ENCODE measurements at regions not wholly inside any gene's neighbourhood (a gene's known extent, or its start where the extent isn't known, plus 50 kb on each side); places are given as distances from the start of the nearest gene placed in this dataset.

GRCh38 chr16:73434621-73435020 lies 386.7 kb upstream of the ZFHX3 start:
- H3K4me3 ChIP-seq (ENCODE audit: severe bottlenecking), result no peak overlapping the region
- DNase-seq (ENCODE audit: low spot score) (no peak), ATAC-seq (ENCODE audit: low read depth) (no peak)
- H3K9me3 ChIP-seq (ENCODE audit: severe bottlenecking), result peaks cover 2% of the 10 kb centered on the region
- H3K27ac ChIP-seq (ENCODE audit: poor library complexity, severe bottlenecking), result no peak overlapping the region
- H3K27me3 ChIP-seq (ENCODE audit: insufficient read depth, poor library complexity, severe bottlenecking), result peaks cover 29% of the 10 kb centered on the region
- TF ChIP-seq, protein P1, sequence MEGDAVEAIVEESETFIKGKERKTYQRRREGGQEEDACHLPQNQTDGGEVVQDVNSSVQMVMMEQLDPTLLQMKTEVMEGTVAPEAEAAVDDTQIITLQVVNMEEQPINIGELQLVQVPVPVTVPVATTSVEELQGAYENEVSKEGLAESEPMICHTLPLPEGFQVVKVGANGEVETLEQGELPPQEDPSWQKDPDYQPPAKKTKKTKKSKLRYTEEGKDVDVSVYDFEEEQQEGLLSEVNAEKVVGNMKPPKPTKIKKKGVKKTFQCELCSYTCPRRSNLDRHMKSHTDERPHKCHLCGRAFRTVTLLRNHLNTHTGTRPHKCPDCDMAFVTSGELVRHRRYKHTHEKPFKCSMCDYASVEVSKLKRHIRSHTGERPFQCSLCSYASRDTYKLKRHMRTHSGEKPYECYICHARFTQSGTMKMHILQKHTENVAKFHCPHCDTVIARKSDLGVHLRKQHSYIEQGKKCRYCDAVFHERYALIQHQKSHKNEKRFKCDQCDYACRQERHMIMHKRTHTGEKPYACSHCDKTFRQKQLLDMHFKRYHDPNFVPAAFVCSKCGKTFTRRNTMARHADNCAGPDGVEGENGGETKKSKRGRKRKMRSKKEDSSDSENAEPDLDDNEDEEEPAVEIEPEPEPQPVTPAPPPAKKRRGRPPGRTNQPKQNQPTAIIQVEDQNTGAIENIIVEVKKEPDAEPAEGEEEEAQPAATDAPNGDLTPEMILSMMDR (IDR thresholded peaks at IDR 0.05; ENCODE audit: poor library complexity, severe bottlenecking), result no peak
- H3K4me1 ChIP-seq (ENCODE audit: insufficient read depth, poor library complexity, severe bottlenecking), result no peaks in the 10 kb centered on the region
- H3K36me3 ChIP-seq (ENCODE audit: low read depth), result no peaks in the 10 kb centered on the region

- Histone ChIP-seq H3K36me3 (ENCODE audit: low read depth) (no peaks in the 10 kb centered on the region), H3K4me3 (ENCODE audit: severe bottlenecking) (no peak overlapping the region), H3K27me3 (ENCODE audit: insufficient read depth, poor library complexity, severe bottlenecking) (peaks cover 21% of the 10 kb centered on the region), H3K27ac (ENCODE audit: poor library complexity, severe bottlenecking) (no peak overlapping the region), H3K4me1 (ENCODE audit: insufficient read depth, poor library complexity, severe bottlenecking) (no peaks in the 10 kb centered on the region), H3K9me3 (ENCODE audit: severe bottlenecking) (peaks cover 2% of the 10 kb centered on the region)
- ATAC-seq (ENCODE audit: low read depth), result no peak
- TF ChIP-seq, protein P1 (IDR thresholded peaks at IDR 0.05; ENCODE audit: poor library complexity, severe bottlenecking), result no peak
- DNase-seq (ENCODE audit: low spot score), result no peak
Observed at GRCh38 chr16:73433731-73434307, 385.9 kb upstream of the ZFHX3 start.

DNA sequence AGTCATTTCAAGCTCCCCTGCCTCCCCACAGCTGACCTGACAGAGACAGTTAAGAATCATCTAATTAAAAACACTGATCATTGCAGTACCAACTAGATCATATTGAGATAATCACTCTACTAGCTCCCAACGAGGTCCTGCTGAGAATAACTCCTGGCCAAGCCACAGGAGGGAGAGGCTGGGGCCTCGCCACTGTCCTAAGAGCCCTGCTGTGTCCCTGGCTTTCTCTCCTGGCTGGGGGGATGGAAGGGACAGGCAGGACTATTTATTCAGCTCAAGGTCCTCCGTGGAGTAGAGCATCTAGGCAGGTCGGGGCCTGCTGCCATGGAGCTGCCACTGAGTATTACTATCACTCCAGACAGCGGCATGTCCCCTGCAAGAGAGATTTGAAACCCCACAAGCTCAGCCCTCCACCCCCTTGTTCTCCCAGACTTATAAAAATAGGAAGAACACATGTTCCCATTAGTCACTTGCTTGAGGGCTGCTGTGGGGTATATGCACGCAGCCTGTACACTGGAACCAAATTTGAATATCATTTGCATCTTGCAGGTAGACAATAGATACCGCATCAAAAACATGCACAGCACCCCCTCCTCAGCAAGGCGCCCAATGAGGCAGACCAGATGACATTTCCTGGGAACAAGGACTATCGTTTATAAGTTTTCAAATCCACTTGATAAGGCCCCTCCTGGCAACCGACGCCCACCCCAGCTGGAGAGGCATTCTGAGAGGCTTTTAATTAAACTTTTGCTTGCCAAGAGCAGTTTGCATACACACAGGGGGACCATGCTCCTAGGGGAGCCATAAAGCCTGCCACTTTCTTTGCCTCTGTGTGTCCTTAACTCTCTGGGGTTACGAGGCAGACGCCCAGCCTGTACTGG lies 385.2 kb upstream of the ZFHX3 start:
- Histone ChIP-seq H3K4me1 (ENCODE audit: insufficient read depth, poor library complexity, severe bottlenecking) (no peaks in the 10 kb centered on the region), H3K27ac (ENCODE audit: poor library complexity, severe bottlenecking) (no peak overlapping the region), H3K36me3 (ENCODE audit: low read depth) (no peaks in the 10 kb centered on the region), H3K9me3 (ENCODE audit: severe bottlenecking) (peaks cover 2% of the 10 kb centered on the region), H3K27me3 (ENCODE audit: insufficient read depth, poor library complexity, severe bottlenecking) (peaks cover 13% of the 10 kb centered on the region), H3K4me3 (ENCODE audit: severe bottlenecking) (no peak overlapping the region)
- DNase-seq (ENCODE audit: low spot score) (no peak), ATAC-seq (ENCODE audit: low read depth) (no peak)
- TF ChIP-seq, protein P1 (IDR thresholded peaks at IDR 0.05; ENCODE audit: poor library complexity, severe bottlenecking), result no peak

GRCh38 chr16:73430138-73430537 lies 382.2 kb upstream of the ZFHX3 start:
- Histone ChIP-seq H3K27me3 (ENCODE audit: insufficient read depth, poor library complexity, severe bottlenecking) (no peaks in the 10 kb centered on the region), H3K36me3 (ENCODE audit: low read depth) (no peaks in the 10 kb centered on the region), H3K9me3 (ENCODE audit: severe bottlenecking) (no peaks in the 10 kb centered on the region), H3K4me1 (ENCODE audit: insufficient read depth, poor library complexity, severe bottlenecking) (no peaks in the 10 kb centered on the region), H3K4me3 (ENCODE audit: severe bottlenecking) (no peak overlapping the region), H3K27ac (ENCODE audit: poor library complexity, severe bottlenecking) (no peak overlapping the region)
- TF ChIP-seq, protein P1 (IDR thresholded peaks at IDR 0.05; ENCODE audit: poor library complexity, severe bottlenecking), result no peak
- DNase-seq (ENCODE audit: low spot score) (no peak), ATAC-seq (ENCODE audit: low read depth) (no peak)

GRCh38 chr16:73428121-73428520 lies 380.2 kb upstream of the ZFHX3 start:
- Histone ChIP-seq H3K27ac (ENCODE audit: poor library complexity, severe bottlenecking) (no peak overlapping the region), H3K27me3 (ENCODE audit: insufficient read depth, poor library complexity, severe bottlenecking) (no peaks in the 10 kb centered on the region), H3K4me3 (ENCODE audit: severe bottlenecking) (no peak overlapping the region), H3K4me1 (ENCODE audit: insufficient read depth, poor library complexity, severe bottlenecking) (no peaks in the 10 kb centered on the region), H3K36me3 (ENCODE audit: low read depth) (no peaks in the 10 kb centered on the region), H3K9me3 (ENCODE audit: severe bottlenecking) (no peaks in the 10 kb centered on the region)
- DNase-seq (ENCODE audit: low spot score), result no peak
- no peak for ATAC-seq (ENCODE audit: low read depth)
- TF ChIP-seq, protein P1 (IDR thresholded peaks at IDR 0.05; ENCODE audit: poor library complexity, severe bottlenecking), result no peak
